GM18870 (cell line): ENCODE measurements at regions not wholly inside any gene's neighbourhood (a gene's known extent, or its start where the extent isn't known, plus 50 kb on each side); places are given as distances from the start of the nearest gene placed in this dataset.

ENCODE experiments used
- ATAC-seq: cut with Tn5 transposase; IDR thresholded peaks from one replicate; pipeline ENCODE4 v1.9.1; 2021; ENCODE audit warnings: moderate library complexity; ENCODE audit not compliant: unreplicated experiment

DNA sequence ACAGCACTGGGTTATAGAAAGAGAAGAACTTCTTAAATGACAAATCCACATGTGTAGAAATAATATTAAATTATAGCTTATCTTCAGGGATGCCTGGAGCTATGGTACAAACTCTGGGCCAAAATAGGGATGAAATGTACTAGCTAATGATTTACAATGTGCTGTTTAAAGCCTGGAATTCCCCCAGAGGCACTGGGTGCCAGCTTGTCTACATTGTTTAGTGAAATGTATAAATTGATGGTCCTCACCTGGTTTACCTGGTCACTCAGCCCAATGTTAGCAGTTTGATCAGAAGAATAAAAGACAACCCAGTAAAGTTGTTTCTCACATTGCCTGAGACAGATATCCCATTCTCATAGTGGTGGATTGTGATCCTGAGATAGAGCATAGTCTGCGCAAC is 597.2 kb downstream of the DIAPH3 start:
- no peak for ATAC-seq

DNA sequence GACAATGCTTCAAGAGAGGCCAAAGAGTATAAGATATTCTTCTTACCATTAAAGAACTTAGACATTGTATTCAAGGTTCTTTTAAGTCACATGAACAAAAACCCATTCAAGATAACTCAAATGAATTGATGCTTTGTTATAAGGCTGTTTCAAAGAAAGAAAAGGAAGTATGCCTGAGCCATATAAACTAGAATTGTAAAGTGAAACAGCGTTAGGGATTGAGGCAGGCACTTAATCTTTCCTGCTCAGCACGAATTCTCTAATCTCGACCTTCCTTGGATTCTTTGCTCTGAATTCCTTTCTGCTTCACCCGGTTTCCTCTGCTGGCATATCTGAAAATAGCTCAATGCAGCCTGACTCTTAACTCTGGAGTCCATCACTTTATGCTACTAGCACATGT is 595.4 kb downstream of the DIAPH3 start:
- ATAC-seq: no peak

DNA sequence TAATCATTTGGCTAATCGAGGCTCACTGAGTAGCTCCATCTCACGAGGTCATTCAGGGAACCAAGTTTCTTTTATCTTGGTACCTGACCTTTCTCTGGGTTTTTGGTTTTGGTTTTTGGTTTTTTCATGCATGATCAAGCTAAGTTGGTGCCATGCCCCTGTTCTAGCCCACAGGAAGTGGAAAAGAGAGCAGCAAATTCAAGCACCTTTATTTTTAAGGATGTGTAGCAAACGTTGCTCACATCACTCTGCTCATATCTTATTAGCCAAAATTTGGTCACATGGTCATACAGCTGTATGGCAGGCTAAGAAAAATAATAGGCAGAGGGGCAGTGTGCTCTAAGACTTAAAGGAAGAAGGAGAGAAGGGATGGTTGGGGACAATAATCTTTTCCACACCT is 593.5 kb downstream of the DIAPH3 start:
- ATAC-seq: no peak

DNA sequence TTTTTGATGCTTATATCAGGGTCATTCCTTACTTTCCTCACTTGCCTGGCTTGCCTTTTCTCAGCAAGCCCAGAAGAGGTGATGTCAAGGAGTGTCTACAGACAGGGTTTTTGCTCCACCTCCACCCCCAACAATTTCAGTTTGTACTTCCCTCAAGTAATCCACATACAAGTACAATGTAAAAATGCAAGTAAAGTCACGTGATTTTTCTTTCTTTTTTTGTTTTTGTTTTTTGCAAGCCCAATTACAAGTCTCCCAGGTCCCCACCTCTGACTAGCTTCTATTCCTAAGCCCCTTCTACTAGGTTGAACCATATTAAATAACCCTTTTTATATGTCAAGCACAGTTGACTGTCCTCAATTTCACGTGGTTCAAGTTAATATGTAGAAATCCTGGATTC is 579.6 kb downstream of the DIAPH3 start:
- ATAC-seq: no peak

GRCh38 chr13:59584761-59585670 is 578.7 kb downstream of the DIAPH3 start:
- ATAC-seq: no peak

- ATAC-seq: no peak
Observed at GRCh38 chr13:59587030-59587429, 576.7 kb downstream of the DIAPH3 start.

GRCh38 chr13:59587971-59588716 is 575.6 kb downstream of the DIAPH3 start:
- no peak for ATAC-seq

GRCh38 chr13:59588717-59589067 is 575.0 kb downstream of the DIAPH3 start:
- no peak for ATAC-seq

- ATAC-seq: no peak
Observed at GRCh38 chr13:59601993-59602392, 561.7 kb downstream of the DIAPH3 start.

DNA sequence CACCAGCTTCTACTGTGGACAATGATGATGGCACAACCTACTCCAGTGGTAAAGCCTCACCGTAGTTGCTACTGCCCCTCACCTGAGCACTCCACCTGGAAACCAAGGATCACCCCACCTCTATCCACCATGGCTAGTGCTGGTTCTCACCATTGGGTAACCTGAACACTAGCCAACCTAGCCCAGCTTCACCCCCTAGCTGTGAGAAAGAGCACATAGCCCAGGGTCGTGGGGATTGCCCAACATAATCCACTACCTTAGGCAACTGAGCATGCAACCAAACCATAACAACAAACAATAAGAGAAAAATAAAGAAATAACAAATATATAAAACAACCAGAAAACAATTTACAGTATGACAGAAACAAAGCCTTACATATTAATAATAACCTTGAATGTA is 560.1 kb downstream of the DIAPH3 start:
- ATAC-seq: no peak

DNA sequence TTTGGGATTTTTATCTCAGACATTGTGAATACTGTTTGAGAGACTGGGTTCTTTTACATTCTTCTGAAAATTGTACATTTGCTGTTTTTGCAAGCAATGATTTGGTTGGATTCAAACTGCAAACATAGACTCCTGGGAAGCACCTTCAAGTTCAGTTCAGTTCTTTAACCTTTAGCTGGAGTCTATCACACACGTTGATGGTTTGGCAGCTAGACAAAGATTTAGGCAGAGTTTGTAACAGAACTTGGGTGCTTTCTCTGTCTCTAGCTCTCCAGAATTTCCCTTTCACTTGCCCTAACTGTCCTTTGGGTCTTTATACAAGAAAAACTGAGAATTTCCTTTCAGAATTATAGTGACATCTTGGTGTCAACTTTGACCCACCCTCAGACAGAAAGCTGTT is 556.6 kb downstream of the DIAPH3 start:
- ATAC-seq: no peak

DNA sequence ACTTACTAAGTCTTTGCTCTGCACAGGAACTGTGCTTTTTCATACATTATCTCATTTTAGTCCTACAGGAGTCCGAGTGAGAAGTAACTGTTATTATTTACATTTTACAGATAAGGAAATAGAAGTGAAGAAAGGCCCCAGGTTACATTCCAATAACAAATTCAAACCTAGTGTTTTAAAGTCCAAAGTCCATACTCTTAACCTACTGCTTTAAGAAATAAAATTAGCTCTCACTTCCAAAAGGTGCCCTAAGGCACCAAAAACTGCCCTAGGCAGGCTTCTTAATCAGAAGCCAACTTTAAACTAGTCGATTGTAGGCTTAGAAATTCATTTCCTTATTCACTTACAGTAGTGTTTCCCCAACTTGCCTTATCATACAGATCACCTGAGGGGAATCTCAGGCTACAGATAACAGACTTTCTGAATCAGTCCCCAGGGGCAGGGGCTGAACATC is 555.9 kb downstream of the DIAPH3 start:
- peak; percentile 59 for ATAC-seq

DNA sequence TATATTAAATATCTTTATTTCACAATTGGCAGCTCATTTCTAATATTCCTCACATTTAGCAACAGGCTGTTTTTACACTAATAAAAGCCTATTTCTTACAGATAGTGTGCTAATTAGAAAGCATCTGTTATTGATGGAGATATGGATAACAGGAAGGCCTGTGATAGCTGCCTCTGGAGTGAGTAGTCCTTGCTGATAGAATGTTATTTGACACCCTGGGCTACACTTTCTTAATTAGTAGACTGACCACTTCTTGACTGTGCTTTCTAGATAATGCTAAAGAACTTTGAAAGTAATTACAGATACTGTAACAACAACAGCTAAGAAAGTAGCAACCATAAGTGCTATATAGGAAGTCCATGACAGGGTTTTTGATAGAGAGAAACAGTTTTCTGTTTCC is 554.3 kb downstream of the DIAPH3 start:
- no peak for ATAC-seq
